ENCODE measurements at regions not wholly inside any gene's neighbourhood (a gene's known extent, or its start where the extent isn't known, plus 50 kb on each side); places are given as distances from the start of the nearest gene placed in this dataset.

DNA sequence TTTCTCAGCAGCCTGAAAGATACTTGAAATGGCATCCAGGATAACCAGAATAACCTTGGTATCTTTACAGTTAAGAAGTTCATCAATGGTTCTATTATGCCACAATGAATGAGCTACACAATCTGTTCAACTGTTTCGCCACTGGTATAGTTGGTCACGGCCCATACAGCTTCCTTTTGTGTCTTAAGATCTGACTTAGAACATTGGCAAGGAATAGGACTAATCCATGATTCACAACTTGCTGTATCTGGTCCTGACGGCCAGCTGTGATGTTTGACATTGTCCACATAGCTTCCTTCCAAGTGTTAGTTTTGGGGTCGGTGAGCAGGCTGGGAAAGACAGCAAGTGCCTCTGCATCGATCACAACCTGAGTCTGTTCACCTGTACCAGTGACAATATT, 113.3 kb upstream of the RAD23B start:
- 94% methylated on average over 5 of the region's 5 CpGs for WGBS (ENCODE audit: insufficient coverage)
- Histone ChIP-seq H3K27me3 (ENCODE audit: control insufficient read depth, insufficient read depth, low read length) (no peaks in the 10 kb centered on the region), H3K9me3 (ENCODE audit: control insufficient read depth, insufficient read depth, low read length) (no peaks in the 10 kb centered on the region), H3K36me3 (ENCODE audit: control insufficient read depth, insufficient read depth, low read length) (no peaks in the 10 kb centered on the region), H3K27ac (ENCODE audit: low read length) (no peak overlapping the region), H3K4me3 (ENCODE audit: low read length) (no peak overlapping the region), H3K4me1 (ENCODE audit: control insufficient read depth, insufficient read depth, low read length) (peaks cover 7% of the 10 kb centered on the region)
- Mint-ChIP-seq H3K27ac (no peak overlapping the region), H3K9me3 (no peaks in the 10 kb centered on the region), H3K36me3 (no peaks in the 10 kb centered on the region), H3K4me1 (peaks cover 25 to 30% of the 10 kb centered on the region in 2 donors), H3K27me3 (ENCODE audit: low read depth in 2 of 2) (no peaks in the 10 kb centered on the region), H3K4me3 (no peak overlapping the region)
- ATAC-seq (no peak), DNase-seq (no peak)
- TF ChIP-seq, protein P1, sequence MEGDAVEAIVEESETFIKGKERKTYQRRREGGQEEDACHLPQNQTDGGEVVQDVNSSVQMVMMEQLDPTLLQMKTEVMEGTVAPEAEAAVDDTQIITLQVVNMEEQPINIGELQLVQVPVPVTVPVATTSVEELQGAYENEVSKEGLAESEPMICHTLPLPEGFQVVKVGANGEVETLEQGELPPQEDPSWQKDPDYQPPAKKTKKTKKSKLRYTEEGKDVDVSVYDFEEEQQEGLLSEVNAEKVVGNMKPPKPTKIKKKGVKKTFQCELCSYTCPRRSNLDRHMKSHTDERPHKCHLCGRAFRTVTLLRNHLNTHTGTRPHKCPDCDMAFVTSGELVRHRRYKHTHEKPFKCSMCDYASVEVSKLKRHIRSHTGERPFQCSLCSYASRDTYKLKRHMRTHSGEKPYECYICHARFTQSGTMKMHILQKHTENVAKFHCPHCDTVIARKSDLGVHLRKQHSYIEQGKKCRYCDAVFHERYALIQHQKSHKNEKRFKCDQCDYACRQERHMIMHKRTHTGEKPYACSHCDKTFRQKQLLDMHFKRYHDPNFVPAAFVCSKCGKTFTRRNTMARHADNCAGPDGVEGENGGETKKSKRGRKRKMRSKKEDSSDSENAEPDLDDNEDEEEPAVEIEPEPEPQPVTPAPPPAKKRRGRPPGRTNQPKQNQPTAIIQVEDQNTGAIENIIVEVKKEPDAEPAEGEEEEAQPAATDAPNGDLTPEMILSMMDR (IDR thresholded peaks at IDR 0.05) = no peak
- intact Hi-C loops (cut with micrococcal nuclease) = loop anchor here (5.0 to 10.0 kb wide), 3 partner anchors 855 to 1562 kb away; no protein-coding TSS in a partner anchor

GRCh38 chr9:107170801-107171200, 112.3 kb upstream of the RAD23B start:
- Histone ChIP-seq H3K36me3 (ENCODE audit: control insufficient read depth, insufficient read depth, low read length) (no peaks in the 10 kb centered on the region), H3K4me1 (ENCODE audit: control insufficient read depth, insufficient read depth, low read length) (peaks cover 12% of the 10 kb centered on the region), H3K4me3 (ENCODE audit: low read length) (no peak overlapping the region), H3K27me3 (ENCODE audit: control insufficient read depth, insufficient read depth, low read length) (no peaks in the 10 kb centered on the region), H3K27ac (ENCODE audit: low read length) (no peak overlapping the region), H3K9me3 (ENCODE audit: control insufficient read depth, insufficient read depth, low read length) (no peaks in the 10 kb centered on the region)
- intact Hi-C loops (cut with micrococcal nuclease) = loop anchor here (5.0 to 10.0 kb wide), 3 partner anchors 856 to 1564 kb away; no protein-coding TSS in a partner anchor
- WGBS (ENCODE audit: insufficient coverage) = 39% methylated on average over 2 of the region's 5 CpGs
- ATAC-seq (no peak), DNase-seq (no peak)
- Mint-ChIP-seq H3K27me3 (ENCODE audit: low read depth in 2 of 2) (no peaks in the 10 kb centered on the region), H3K36me3 (no peaks in the 10 kb centered on the region), H3K4me1 (peaks cover 35 to 40% of the 10 kb centered on the region in 2 donors), H3K4me3 (no peak overlapping the region), H3K9me3 (no peaks in the 10 kb centered on the region), H3K27ac (no peak overlapping the region)
- TF ChIP-seq, protein P1 (IDR thresholded peaks at IDR 0.05) = no peak

- Histone ChIP-seq H3K27ac (ENCODE audit: low read length) (no peak overlapping the region), H3K9me3 (ENCODE audit: control insufficient read depth, insufficient read depth, low read length) (no peaks in the 10 kb centered on the region), H3K4me1 (ENCODE audit: control insufficient read depth, insufficient read depth, low read length) (peaks cover 18% of the 10 kb centered on the region), H3K4me3 (ENCODE audit: low read length) (no peak overlapping the region), H3K36me3 (ENCODE audit: control insufficient read depth, insufficient read depth, low read length) (no peaks in the 10 kb centered on the region), H3K27me3 (ENCODE audit: control insufficient read depth, insufficient read depth, low read length) (no peaks in the 10 kb centered on the region)
- TF ChIP-seq, protein P1 (IDR thresholded peaks at IDR 0.05) = peak; percentile 91
- Mint-ChIP-seq H3K27me3 (ENCODE audit: low read depth in 2 of 2) (no peaks in the 10 kb centered on the region), H3K27ac (peak overlapping the region; percentile 57 to 93), H3K4me3 (peak overlapping the region; percentile 6), H3K9me3 (no peaks in the 10 kb centered on the region), H3K36me3 (no peaks in the 10 kb centered on the region), H3K4me1 (peaks cover 51 to 55% of the 10 kb centered on the region in 2 donors)
- intact Hi-C loops (cut with micrococcal nuclease) = loop anchor here (2.0 to 10.0 kb wide), 4 partner anchors 36 to 1565 kb away; no protein-coding TSS in a partner anchor
- ATAC-seq = peak; percentile 53 to 76 (median 72)
- peak; percentile 64 to 72 for DNase-seq
- 58% methylated on average over 4 of the region's 4 CpGs for WGBS (ENCODE audit: insufficient coverage)
These were observed 110.7 kb upstream of the RAD23B start for GRCh38 chr9:107172160-107172978.
